Activated naive CD4-positive, alpha-beta T cell treated with Interleukin-2 at 50 U/mL for 16 hours (primary cell): ENCODE measurements at regions not wholly inside any gene's neighbourhood (a gene's known extent, or its start where the extent isn't known, plus 50 kb on each side); places are given as distances from the start of the nearest gene placed in this dataset.
"Not testable (repeated sequence)": the region's sequence is repeated elsewhere in the genome, so short reads cannot be mapped to it uniquely, and the experiment has no call there.

ENCODE experiments used
- DNase-seq: peaks from one replicate; pipeline ENCODE4 v3.0.0-alpha.2; 2020

DNA sequence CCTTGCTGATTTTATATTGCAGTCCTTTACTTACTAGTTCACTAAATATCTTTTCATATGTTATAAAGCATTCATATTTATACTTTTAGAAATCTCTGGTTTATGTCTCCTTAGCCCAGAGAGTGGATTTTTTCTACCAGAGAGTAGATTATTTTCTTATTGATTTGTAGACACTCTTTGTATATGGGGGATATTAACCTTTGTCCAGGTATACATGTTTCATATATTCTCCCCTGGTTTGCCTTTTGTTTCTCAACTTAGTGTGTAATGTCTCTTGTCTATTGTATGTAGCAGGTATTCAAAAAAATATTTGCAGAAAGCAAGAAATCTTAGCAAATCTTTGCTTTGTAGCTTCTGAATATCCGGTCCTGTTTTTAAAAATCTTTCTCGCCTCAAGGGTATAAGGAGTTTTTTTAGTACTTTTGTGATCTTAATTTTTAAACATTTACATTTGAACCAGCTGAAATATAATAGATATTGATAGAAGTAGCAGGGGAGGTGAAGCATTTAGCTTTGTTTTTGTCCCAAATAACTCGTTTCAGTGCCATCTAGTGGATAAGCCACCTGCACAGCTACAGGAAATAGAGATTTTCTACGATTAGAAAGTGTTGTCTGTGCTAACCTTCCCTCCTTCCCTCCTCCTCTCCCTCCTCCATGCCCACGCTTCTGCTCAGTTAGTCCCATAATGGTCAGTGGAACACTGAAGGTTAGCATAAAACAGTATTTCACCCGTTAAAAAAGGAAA lies 97.0 kb downstream of the PHETA1 start:
- no peak for DNase-seq

DNA sequence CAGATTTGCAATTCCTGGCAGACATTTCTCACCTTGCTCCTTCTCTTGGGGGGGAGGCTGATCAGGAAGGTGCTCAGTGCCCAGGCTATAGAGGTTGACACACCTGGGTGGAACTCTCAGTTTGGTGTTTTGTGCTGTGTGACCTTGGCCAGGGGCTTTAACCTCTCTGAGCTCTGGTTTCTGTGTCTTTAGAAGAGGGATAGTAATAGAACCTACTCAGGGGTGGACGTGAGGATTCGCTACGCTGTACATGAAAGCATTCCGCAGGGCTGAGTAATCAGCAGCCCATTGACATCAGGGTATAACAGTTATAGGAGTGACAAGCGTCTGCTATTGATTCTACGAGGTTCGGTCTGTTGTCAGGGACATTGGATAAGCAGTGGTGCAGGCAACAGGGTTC lies 98.1 kb downstream of the PHETA1 start:
- no peak for DNase-seq

DNA sequence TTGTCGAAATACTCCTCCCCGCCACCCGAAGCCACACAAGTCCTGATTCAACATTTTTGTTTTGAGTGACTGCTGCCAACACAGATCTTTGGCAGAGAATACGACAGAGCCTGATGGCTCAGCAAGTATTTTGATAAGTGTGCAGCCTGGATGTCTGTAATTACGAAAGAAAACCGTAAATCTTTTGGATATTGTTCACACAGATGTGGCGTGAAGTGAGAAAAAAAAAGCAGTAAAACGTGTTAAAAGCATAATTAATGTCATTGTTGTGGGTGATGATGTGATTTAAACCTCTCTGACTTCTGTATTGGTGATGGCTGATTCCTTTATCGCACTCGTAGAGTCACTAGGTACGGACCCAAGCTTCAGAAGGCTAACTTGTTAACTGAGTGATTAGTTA lies 98.7 kb downstream of the PHETA1 start:
- DNase-seq, result no peak

GRCh38 chr12:111269718-111270117 lies 99.2 kb downstream of the PHETA1 start:
- no peak for DNase-seq

DNA sequence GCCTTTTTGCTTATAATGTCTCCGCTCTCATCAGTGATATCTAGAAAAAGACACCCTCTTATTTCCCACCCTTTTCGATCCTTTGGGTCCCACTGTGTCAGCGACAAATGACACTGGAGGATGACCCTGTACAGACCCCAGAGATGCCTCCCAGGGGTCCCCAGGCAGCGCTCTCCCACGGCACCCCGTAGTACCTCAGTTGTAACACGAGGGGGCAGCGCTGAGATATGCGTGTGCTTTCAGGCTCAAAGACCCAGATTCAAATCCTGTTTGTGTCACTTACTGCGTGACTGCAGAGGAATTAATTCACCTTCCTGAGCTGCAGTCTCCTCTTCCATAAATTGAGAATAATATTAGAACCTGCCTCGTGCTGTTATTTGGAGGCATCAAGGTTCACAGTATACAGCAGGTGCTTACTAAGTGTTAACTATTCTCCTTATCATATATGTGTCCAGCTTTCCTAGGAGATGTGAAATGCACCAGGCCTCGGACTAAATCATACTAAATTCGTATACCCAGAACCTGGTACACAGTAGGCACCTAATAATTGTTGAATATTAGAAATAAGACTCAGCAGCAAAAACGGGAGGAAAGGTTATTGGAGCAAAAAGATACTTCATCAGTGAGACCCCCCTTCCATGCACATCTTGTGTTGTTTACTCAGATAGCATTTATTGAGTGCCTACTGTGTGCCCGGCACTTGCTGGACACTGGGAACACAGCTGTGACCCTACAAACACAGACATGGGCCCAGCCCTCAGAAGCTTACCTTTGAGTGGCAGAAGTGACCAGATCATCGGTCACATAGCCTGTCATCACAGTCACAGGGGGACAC lies 99.9 kb downstream of the PHETA1 start:
- DNase-seq, result peak; percentile 6

DNA sequence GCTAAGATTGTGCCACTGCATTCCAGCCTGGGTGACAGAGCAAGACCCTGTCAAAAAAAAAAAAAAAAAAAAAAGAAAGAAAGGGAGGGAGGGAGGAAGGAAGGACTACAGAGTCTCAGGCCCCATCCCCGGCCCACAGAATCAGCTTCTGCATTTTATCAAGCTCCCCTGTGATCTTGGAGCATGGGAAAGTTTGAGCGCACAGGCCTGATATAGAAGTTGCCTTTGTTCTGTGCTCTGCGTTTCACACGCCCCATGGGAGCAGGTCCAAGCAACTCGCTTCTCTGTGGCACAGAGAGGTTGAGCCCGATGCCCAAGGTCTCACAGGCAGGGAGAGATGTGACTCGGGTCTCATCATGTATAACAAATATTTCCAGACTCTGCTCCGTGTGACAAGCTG lies 101.8 kb downstream of the PHETA1 start:
- DNase-seq, result no peak

DNA sequence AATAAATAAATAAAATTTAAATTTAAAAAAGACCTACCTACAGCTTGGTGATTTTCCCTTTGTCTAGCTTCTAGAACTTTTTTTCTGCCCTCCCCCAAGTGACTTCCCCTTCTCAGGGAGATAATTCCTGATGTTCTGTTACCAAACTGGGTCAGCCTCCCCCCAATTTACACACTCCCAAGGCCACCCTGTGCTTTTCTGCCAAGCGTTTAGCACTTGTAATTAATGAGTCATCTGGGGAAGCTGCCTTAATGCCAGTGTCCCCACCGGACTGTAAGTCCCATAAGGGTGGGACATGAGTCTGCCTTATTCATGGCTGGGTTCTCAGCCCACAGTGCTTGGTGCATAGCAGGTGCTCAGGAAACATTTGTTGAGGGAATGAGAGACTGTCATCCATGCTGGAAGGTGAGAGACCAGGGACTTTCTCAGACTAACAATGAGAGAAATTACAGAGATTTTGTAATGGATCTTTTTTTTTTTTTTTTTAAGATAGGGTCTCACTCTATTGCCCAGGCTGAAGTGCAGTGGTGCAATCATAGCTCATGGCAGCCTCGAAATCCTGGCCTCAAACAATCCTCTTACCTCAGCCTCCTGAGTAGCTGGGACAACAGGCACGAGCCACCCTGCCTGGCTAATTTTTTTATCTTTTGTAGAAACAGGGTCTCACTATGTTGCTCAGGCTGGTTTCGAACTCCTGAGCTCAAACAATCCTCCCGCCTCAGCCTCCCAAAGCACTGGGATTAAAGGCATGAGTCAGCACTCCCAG lies 106.8 kb downstream of the PHETA1 start:
- DNase-seq, result no peak

DNA sequence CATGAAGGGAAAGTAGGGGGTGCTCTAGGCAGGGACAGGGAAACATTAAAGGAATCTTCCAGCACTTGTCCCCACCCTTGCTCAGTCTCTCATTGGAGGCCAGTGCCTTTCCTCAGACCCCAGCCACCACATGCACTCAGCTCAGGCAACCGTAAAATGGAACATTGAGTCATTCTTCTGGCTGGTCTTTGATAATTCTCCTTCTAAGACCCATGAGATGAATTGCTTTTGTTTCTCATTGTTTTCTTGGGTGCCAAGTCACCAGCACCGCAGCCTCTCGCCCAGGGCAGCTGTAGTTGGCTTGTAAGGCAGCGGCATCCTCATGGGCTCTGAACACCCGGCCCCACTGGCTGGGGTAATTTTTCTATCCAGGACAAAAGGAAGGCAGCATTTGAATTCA lies 108.2 kb downstream of the PHETA1 start:
- DNase-seq, result no peak

DNA sequence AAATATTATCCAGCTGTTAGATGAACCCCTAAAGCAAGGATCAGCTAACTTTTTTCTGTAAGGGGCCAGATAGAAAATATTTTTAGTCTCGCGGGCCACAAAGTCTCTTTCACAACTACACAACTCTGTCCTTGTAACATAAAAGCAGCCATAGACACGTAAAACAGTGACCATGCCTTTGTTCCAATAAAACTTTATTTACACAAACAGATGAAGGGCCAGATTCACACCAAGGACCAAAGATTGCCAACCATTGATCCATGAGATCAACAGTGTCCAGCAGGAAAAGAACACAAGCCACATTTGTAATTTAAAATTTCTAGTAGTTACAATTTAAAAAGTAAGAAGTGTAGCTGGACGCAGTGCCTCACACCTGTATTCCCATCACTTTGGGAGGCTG lies 109.7 kb downstream of the PHETA1 start:
- DNase-seq, result no peak

- not testable (repeated sequence) for DNase-seq
Measured at GRCh38 chr12:111258081-111258480, 110.8 kb downstream of the PHETA1 start.

GRCh38 chr12:111257435-111257902 lies 111.4 kb downstream of the PHETA1 start:
- no peak for DNase-seq

- DNase-seq, result no peak
Measured at GRCh38 chr12:111256629-111257434, 112.1 kb downstream of the PHETA1 start.

- DNase-seq, result no peak
Measured at GRCh38 chr12:111255261-111255660, 113.6 kb downstream of the PHETA1 start.

DNA sequence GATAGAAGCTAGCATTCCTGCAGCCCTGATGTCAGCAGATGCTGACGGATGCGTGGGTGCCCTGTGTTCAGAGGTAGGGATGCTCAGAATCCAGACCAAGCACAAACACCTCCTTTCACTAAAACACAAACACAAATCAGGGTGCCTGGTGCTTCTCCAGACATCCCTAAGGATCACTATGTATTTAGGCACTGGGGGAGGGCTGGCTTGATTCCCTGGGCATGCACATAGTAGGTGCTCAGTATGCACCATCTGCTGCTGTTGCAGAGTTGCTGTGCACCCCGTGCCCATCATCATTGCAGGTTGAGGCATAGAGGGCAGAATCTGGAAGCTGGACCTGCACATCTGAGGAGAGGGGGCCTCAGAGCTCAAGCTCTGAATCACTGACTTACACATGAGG lies 114.8 kb downstream of the PHETA1 start:
- no peak for DNase-seq

DNA sequence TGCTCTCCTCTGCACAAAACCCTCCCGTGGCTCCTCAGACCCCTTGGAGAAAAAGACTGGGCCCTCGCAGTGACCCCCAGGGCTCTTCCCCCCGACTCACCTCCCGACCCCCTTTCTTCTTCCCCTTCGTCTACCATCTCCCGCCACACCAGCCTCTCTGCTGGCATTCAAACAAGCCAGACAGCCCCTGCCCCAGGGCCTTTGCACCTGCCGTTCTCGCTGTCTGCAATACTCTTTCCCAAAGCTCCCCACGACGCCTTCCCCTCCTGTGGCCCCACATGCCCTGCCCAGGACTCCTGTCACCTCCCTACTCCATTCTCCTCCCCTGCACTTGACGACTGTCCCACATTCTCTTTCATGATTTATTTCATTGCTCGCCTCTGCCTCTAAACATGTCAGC lies 115.7 kb downstream of the PHETA1 start:
- no peak for DNase-seq

GRCh38 chr12:111251787-111252186 lies 117.1 kb downstream of the PHETA1 start:
- no peak for DNase-seq

- no peak for DNase-seq
Measured at GRCh38 chr12:111251058-111251730, 117.7 kb downstream of the PHETA1 start.

GRCh38 chr12:111250251-111250881 lies 118.5 kb downstream of the PHETA1 start:
- DNase-seq, result no peak

DNA sequence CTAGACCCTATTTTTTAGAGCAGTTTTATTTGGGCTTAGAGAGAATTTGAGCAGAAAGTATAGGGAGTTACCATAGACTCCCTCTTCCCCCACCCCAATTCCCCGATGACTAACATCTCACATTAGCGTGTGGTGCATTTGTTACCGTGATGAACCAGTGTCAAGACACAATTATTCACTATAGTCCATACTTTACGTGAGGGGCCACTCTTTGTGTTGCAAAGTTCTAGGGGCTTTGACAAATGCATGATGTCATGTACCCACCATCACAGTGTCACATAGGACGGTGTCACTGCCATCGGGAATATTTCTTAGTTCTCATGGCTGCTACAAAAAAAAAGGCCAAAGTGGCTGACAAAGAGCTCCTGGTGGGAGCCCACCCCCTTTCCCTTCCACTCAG lies 119.1 kb downstream of the PHETA1 start:
- DNase-seq, result no peak

DNA sequence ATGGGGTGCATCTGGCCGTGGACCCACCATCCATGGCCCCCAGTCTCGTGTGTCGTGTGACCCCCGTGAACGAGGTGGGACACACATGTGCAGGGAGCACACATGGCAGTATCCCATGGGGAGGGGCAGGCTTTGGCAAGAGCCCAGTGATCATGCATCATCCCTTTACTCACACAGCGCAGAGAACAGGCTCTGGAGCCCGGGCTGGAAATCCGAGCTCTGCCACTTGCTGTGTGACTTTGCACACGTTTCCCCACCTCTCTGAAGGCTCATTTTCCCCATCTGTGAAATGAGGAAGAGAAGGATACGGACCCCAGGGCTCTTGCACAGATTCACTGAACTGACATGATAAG lies 119.9 kb downstream of the PHETA1 start:
- DNase-seq, result no peak

GRCh38 chr12:111248236-111249017 lies 120.5 kb downstream of the PHETA1 start:
- no peak for DNase-seq
